ENCODE measurements at regions not wholly inside any gene's neighbourhood (a gene's known extent, or its start where the extent isn't known, plus 50 kb on each side); places are given as distances from the start of the nearest gene placed in this dataset.

DNA sequence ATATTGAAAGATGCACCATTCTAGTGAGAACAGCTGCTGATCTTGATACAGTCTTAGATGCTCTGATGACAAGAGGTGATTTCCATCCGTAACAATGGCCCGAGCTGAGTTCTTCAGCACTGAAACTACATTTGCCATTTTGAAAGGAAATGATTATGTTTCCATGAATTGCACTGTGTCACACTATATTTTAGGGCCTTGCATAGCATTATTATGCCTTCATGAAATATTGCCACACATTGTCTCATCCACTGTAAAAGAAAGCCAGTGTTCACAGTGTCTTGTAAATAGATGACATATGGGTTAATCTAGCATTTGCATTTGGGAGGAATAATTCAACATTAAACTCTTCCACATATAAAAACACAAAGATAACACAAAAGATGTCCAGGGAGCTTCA lies 438.3 kb upstream of the PSMD7 start:
- H3K4me3 ChIP-seq (ENCODE audit: insufficient read depth, low read length), result no peak overlapping the region
- no peak for DNase-seq (ENCODE audit: insufficient read length, low spot score, missing footprints)
- no peaks in the 10 kb centered on the region for H3K4me1 ChIP-seq (ENCODE audit: insufficient read depth, low read length)
- H3K4me2 ChIP-seq (ENCODE audit: insufficient read depth, low read length), result no peak overlapping the region
- no peak overlapping the region for H3K27ac ChIP-seq (ENCODE audit: low read depth, low read length)
- H4K20me1 ChIP-seq (ENCODE audit: insufficient read depth, low read length), result no peaks in the 10 kb centered on the region
- no peaks in the 10 kb centered on the region for H3K36me3 ChIP-seq (ENCODE audit: insufficient read depth, low read length)
- H3K79me2 ChIP-seq (ENCODE audit: insufficient read depth, low read length), result no peaks in the 10 kb centered on the region
- no peak overlapping the region for H2AFZ ChIP-seq (ENCODE audit: low read length)
- no peaks in the 10 kb centered on the region for H3K9me3 ChIP-seq (ENCODE audit: low read depth, low read length)
- TF ChIP-seq, protein P1, sequence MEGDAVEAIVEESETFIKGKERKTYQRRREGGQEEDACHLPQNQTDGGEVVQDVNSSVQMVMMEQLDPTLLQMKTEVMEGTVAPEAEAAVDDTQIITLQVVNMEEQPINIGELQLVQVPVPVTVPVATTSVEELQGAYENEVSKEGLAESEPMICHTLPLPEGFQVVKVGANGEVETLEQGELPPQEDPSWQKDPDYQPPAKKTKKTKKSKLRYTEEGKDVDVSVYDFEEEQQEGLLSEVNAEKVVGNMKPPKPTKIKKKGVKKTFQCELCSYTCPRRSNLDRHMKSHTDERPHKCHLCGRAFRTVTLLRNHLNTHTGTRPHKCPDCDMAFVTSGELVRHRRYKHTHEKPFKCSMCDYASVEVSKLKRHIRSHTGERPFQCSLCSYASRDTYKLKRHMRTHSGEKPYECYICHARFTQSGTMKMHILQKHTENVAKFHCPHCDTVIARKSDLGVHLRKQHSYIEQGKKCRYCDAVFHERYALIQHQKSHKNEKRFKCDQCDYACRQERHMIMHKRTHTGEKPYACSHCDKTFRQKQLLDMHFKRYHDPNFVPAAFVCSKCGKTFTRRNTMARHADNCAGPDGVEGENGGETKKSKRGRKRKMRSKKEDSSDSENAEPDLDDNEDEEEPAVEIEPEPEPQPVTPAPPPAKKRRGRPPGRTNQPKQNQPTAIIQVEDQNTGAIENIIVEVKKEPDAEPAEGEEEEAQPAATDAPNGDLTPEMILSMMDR (IDR thresholded peaks at IDR 0.05; ENCODE audit: extremely low read depth, low read depth, low read length), result no peak
- no peaks in the 10 kb centered on the region for H3K27me3 ChIP-seq (ENCODE audit: insufficient read depth, low read length)

DNA sequence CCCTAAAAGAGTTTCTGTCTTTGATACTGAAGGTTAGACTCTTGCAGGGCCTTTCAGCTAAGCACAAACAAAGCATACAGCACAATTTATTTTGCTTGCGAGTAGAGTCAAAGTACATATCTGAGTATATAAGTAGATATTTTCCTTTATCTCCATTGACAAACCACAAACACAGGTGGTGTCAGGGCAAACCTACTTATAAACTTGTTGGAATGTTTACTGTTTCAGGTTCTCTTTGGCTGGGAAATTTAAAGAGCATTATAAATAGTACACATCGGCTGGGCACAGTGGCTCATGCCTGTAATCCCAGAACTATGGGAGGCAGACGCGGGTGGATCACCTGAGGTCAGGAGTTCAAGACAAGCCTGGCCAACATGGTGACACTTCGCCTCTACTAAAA lies 442.6 kb upstream of the PSMD7 start:
- Histone ChIP-seq H3K9me3 (ENCODE audit: low read depth, low read length) (no peaks in the 10 kb centered on the region), H3K4me1 (ENCODE audit: insufficient read depth, low read length) (no peaks in the 10 kb centered on the region), H4K20me1 (ENCODE audit: insufficient read depth, low read length) (no peaks in the 10 kb centered on the region), H3K36me3 (ENCODE audit: insufficient read depth, low read length) (no peaks in the 10 kb centered on the region), H3K27me3 (ENCODE audit: insufficient read depth, low read length) (no peaks in the 10 kb centered on the region), H3K27ac (ENCODE audit: low read depth, low read length) (no peak overlapping the region), H3K79me2 (ENCODE audit: insufficient read depth, low read length) (no peaks in the 10 kb centered on the region), H2AFZ (ENCODE audit: low read length) (no peak overlapping the region), H3K4me2 (ENCODE audit: insufficient read depth, low read length) (no peak overlapping the region), H3K4me3 (ENCODE audit: insufficient read depth, low read length) (no peak overlapping the region)
- DNase-seq (ENCODE audit: insufficient read length, low spot score, missing footprints), result no peak
- TF ChIP-seq, protein P1 (IDR thresholded peaks at IDR 0.05; ENCODE audit: extremely low read depth, low read depth, low read length), result no peak

DNA sequence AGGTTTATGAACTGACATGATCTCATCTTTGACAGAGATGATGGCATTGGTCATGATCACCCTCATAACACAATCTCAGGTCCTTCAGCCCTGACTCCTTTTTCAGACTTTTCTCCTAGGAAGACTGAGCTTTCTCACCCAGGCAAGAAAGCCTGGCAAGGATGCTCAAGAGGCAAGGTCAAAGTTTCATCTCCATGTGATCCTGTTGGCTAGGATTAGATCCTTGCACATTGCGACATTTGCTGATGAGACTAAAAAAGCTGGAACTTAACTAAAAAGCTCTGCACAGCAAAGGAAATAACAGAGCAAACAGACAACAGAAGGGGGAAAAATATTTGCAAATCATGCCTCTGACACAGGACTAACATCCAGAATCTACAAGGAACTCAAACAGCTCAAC lies 444.1 kb upstream of the PSMD7 start:
- H2AFZ ChIP-seq (ENCODE audit: low read length), result no peak overlapping the region
- H3K27me3 ChIP-seq (ENCODE audit: insufficient read depth, low read length), result no peaks in the 10 kb centered on the region
- no peaks in the 10 kb centered on the region for H3K4me1 ChIP-seq (ENCODE audit: insufficient read depth, low read length)
- no peak overlapping the region for H3K27ac ChIP-seq (ENCODE audit: low read depth, low read length)
- TF ChIP-seq, protein P1 (IDR thresholded peaks at IDR 0.05; ENCODE audit: extremely low read depth, low read depth, low read length), result no peak
- H3K9me3 ChIP-seq (ENCODE audit: low read depth, low read length), result no peaks in the 10 kb centered on the region
- no peaks in the 10 kb centered on the region for H3K79me2 ChIP-seq (ENCODE audit: insufficient read depth, low read length)
- no peaks in the 10 kb centered on the region for H4K20me1 ChIP-seq (ENCODE audit: insufficient read depth, low read length)
- no peak for DNase-seq (ENCODE audit: insufficient read length, low spot score, missing footprints)
- no peak overlapping the region for H3K4me3 ChIP-seq (ENCODE audit: insufficient read depth, low read length)
- H3K4me2 ChIP-seq (ENCODE audit: insufficient read depth, low read length), result no peak overlapping the region
- no peaks in the 10 kb centered on the region for H3K36me3 ChIP-seq (ENCODE audit: insufficient read depth, low read length)

DNA sequence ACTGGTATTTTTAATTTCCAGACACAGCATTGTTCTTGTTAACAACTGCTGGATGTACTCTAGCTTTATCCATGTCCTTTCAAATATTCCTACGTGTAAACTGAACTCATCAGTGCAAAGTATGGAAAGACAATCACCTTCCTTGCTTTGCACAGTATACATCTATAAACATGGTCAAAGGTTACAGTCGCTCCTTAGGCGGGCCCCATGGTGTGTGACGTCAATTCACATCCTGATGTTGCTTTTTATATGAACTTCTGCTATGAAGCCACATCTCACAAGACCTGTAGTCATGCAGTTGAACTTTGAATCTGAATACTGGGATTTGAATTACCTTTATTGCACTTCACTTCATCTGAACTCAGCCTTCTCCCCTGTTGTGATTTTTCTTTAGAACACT lies 447.6 kb upstream of the PSMD7 start:
- no peaks in the 10 kb centered on the region for H4K20me1 ChIP-seq (ENCODE audit: insufficient read depth, low read length)

More for the DNA sequence above, 447.6 kb upstream of the PSMD7 start:
- H2AFZ ChIP-seq (ENCODE audit: low read length), result no peak overlapping the region
- no peak overlapping the region for H3K27ac ChIP-seq (ENCODE audit: low read depth, low read length)
- no peaks in the 10 kb centered on the region for H3K4me1 ChIP-seq (ENCODE audit: insufficient read depth, low read length)
- no peaks in the 10 kb centered on the region for H3K79me2 ChIP-seq (ENCODE audit: insufficient read depth, low read length)
- TF ChIP-seq, protein P1 (IDR thresholded peaks at IDR 0.05; ENCODE audit: extremely low read depth, low read depth, low read length), result no peak
- H3K9me3 ChIP-seq (ENCODE audit: low read depth, low read length), result no peaks in the 10 kb centered on the region
- DNase-seq (ENCODE audit: insufficient read length, low spot score, missing footprints), result no peak
- H3K4me2 ChIP-seq (ENCODE audit: insufficient read depth, low read length), result no peak overlapping the region
- no peak overlapping the region for H3K4me3 ChIP-seq (ENCODE audit: insufficient read depth, low read length)
- no peaks in the 10 kb centered on the region for H3K36me3 ChIP-seq (ENCODE audit: insufficient read depth, low read length)
- H3K27me3 ChIP-seq (ENCODE audit: insufficient read depth, low read length), result no peaks in the 10 kb centered on the region
